Fibroblast of the aortic adventitia (primary cell): ENCODE measurements at regions not wholly inside any gene's neighbourhood (a gene's known extent, or its start where the extent isn't known, plus 50 kb on each side); places are given as distances from the start of the nearest gene placed in this dataset.

Experiments
- DNase-seq: peaks from one replicate; pipeline ENCODE4 v3.0.0-alpha.2; 2010; ENCODE audit warnings: low read depth
- H3K4me3 ChIP-seq: 2 replicates; pipeline ENCODE4 v1.5.1; 2011; ENCODE audit warnings: low read depth, mild to moderate bottlenecking, control low read depth, low read length, moderate library complexity
- TF ChIP-seq, protein P1 (sequence below): IDR thresholded peaks from 2 replicates; pipeline ENCODE4 v1.5.1; 2011; ENCODE audit warnings: mild to moderate bottlenecking, low read length, control low read depth, inconsistent platforms; ENCODE audit not compliant: insufficient read depth

DNA sequence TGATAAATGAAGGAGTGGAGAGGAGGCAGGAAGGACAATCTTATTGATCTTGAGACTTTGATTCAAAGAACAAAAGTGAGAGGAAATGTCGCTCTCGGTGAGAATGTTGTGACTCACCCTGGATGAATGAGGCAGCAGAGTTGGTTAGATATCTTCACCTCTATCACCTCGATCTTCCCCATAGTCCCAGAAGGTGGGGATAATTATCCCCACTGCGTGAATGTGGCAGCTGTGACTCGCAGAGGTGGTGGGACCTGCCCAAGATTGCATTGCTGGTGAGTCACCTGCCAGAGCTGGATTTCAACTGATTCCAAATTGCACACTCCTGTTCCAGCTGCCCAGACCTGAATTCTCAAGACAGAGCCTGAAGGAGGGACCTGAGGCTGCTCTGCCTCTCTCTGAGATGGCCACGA, 105.0 kb downstream of the MATN1 start:
- H3K4me3 ChIP-seq = no peak overlapping the region
- DNase-seq = peak; percentile 13
- TF ChIP-seq, protein P1, sequence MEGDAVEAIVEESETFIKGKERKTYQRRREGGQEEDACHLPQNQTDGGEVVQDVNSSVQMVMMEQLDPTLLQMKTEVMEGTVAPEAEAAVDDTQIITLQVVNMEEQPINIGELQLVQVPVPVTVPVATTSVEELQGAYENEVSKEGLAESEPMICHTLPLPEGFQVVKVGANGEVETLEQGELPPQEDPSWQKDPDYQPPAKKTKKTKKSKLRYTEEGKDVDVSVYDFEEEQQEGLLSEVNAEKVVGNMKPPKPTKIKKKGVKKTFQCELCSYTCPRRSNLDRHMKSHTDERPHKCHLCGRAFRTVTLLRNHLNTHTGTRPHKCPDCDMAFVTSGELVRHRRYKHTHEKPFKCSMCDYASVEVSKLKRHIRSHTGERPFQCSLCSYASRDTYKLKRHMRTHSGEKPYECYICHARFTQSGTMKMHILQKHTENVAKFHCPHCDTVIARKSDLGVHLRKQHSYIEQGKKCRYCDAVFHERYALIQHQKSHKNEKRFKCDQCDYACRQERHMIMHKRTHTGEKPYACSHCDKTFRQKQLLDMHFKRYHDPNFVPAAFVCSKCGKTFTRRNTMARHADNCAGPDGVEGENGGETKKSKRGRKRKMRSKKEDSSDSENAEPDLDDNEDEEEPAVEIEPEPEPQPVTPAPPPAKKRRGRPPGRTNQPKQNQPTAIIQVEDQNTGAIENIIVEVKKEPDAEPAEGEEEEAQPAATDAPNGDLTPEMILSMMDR = no peak

- no peak for DNase-seq
- TF ChIP-seq, protein P1 = no peak
- no peak overlapping the region for H3K4me3 ChIP-seq
Observed at GRCh38 chr1:30616759-30617158, 106.6 kb downstream of the MATN1 start.

- DNase-seq = no peak
- no peak overlapping the region for H3K4me3 ChIP-seq
- TF ChIP-seq, protein P1 = no peak
Observed at GRCh38 chr1:30615816-30616590, 107.4 kb downstream of the MATN1 start.

DNA sequence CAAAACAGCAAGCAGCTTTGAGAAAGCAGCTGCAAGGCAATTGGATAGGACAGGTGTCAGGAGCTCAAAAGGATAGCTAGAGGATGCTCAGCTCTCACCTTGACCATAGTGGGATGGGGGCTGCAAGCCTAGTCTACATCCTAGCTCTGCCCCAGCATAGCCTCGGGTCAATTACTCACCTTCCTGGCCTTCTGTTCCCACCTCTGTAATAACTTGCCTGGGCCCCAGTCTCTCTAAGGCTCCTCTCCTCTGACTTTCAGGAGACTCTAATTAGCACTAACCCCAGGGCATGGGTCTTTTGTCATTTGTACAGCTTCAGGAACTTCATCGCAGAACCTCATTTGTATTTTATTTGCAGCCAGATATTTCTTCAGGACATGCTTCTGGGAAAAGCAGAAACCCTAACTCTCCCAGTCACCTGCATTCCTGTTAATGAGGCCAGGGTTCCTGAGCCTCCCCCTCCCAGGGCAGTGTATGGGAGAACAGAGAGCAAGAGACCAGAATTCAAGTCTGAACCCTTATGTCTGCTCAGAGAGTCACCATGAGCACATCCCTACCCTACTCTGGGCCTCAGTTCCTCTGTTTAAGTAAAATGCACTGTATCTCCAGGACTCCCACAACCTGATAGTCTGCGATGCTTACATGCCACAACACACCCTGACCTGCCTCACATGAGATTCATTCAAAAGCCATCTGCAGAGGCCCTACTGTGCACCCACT, 108.1 kb downstream of the MATN1 start:
- TF ChIP-seq, protein P1 = no peak
- no peak overlapping the region for H3K4me3 ChIP-seq
- DNase-seq = no peak

- H3K4me3 ChIP-seq = no peak overlapping the region
- DNase-seq = no peak
- TF ChIP-seq, protein P1 = no peak
Observed at GRCh38 chr1:30613188-30613587, 110.2 kb downstream of the MATN1 start.

- DNase-seq = no peak
- H3K4me3 ChIP-seq = no peak overlapping the region
- TF ChIP-seq, protein P1 = no peak
Observed at GRCh38 chr1:30612536-30613065, 110.8 kb downstream of the MATN1 start.
